ENCODE measurements at regions not wholly inside any gene's neighbourhood (a gene's known extent, or its start where the extent isn't known, plus 50 kb on each side); places are given as distances from the start of the nearest gene placed in this dataset.

DNA sequence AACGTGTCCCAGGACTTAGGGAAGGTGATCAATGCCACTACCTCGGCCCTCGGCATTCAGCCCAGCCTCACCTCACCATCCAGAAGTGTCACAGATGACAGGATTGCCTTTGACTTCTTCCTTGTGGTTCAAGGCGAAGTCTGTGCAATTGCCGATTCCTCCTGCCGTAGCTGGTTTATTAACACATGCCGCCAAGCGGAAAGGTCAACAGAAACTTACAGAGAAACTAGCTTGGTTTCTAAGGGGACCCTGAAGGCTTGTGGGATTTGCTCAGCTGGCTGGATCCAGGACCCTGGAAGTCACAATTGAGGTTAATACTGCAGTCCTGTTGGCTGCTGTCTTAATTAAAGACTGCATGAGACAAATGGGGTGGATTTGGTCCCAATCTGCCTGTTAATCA lies 65.6 kb downstream of the SHANK2 start:
- no peak overlapping the region for H3K23ac ChIP-seq (ENCODE audit: low read length)
- no peak overlapping the region for H3K56ac ChIP-seq (ENCODE audit: low read length)
- no peak overlapping the region for H3K9ac ChIP-seq (ENCODE audit: low read length)
- H3K27ac ChIP-seq (ENCODE audit: low read depth, low read length), result no peak overlapping the region
- H4K8ac ChIP-seq (ENCODE audit: low read depth, low read length), result no peak overlapping the region
- no peak overlapping the region for H2BK5ac ChIP-seq (ENCODE audit: low read length)
- H3K36me3 ChIP-seq (ENCODE audit: control insufficient read depth, insufficient read depth, low read length), result no peaks in the 10 kb centered on the region
- no peak overlapping the region for H3K4ac ChIP-seq (ENCODE audit: low read depth, low read length)
- H4K5ac ChIP-seq (ENCODE audit: low read length), result no peak overlapping the region
- H2AK5ac ChIP-seq (ENCODE audit: low read length), result no peak overlapping the region
- H2BK15ac ChIP-seq (replicated peaks; ENCODE audit: low read depth), result no peak overlapping the region
- no peaks in the 10 kb centered on the region for H3K27me3 ChIP-seq (ENCODE audit: insufficient read depth, low read length, poor library complexity)
- H3K79me2 ChIP-seq (ENCODE audit: control insufficient read depth, insufficient read depth, low read length), result no peaks in the 10 kb centered on the region
- no peaks in the 10 kb centered on the region for H3K4me1 ChIP-seq (ENCODE audit: control insufficient read depth, low read depth, low read length)
- H3K4me3 ChIP-seq (ENCODE audit: low read length), result no peak overlapping the region
- WGBS (ENCODE audit: extremely low coverage, insufficient coverage, low lambda C conversion rate), result no CpG with 5 or more reads among the region's 8 CpGs
- no peak overlapping the region for H2BK120ac ChIP-seq (ENCODE audit: low read depth, low read length)
- no peaks in the 10 kb centered on the region for H3K79me1 ChIP-seq (ENCODE audit: low read length)
- no peak for DNase-seq
- no peak overlapping the region for H3K18ac ChIP-seq (ENCODE audit: low read length)
- no peak overlapping the region for H3K4me2 ChIP-seq (ENCODE audit: low read length)

GRCh38 chr11:71185411-71185810 lies 67.0 kb downstream of the SHANK2 start:
- Histone ChIP-seq H3K27me3 (ENCODE audit: insufficient read depth, low read length, poor library complexity) (no peaks in the 10 kb centered on the region), H3K79me1 (ENCODE audit: low read length) (no peaks in the 10 kb centered on the region), H3K4me1 (ENCODE audit: control insufficient read depth, low read depth, low read length) (no peaks in the 10 kb centered on the region), H3K79me2 (ENCODE audit: control insufficient read depth, insufficient read depth, low read length) (no peaks in the 10 kb centered on the region), H2AK5ac (ENCODE audit: low read length) (no peak overlapping the region), H2BK120ac (ENCODE audit: low read depth, low read length) (no peak overlapping the region), H3K56ac (ENCODE audit: low read length) (no peak overlapping the region), H2BK15ac (replicated peaks; ENCODE audit: low read depth) (no peak overlapping the region), H4K8ac (ENCODE audit: low read depth, low read length) (no peak overlapping the region), H4K5ac (ENCODE audit: low read length) (no peak overlapping the region), H3K18ac (ENCODE audit: low read length) (no peak overlapping the region), H3K23ac (ENCODE audit: low read length) (no peak overlapping the region), H3K4ac (ENCODE audit: low read depth, low read length) (no peak overlapping the region), H3K9ac (ENCODE audit: low read length) (no peak overlapping the region), H3K4me3 (ENCODE audit: low read length) (no peak overlapping the region), H2BK5ac (ENCODE audit: low read length) (no peak overlapping the region), H3K27ac (ENCODE audit: low read depth, low read length) (no peak overlapping the region), H3K4me2 (ENCODE audit: low read length) (no peak overlapping the region), H3K36me3 (ENCODE audit: control insufficient read depth, insufficient read depth, low read length) (no peaks in the 10 kb centered on the region)
- no peak for DNase-seq
- WGBS (ENCODE audit: extremely low coverage, insufficient coverage, low lambda C conversion rate), result no CpG with 5 or more reads among the region's 3 CpGs

- Histone ChIP-seq H3K79me1 (ENCODE audit: low read length) (no peaks in the 10 kb centered on the region), H2BK15ac (replicated peaks; ENCODE audit: low read depth) (no peak overlapping the region), H3K4me1 (ENCODE audit: control insufficient read depth, low read depth, low read length) (no peaks in the 10 kb centered on the region), H3K36me3 (ENCODE audit: control insufficient read depth, insufficient read depth, low read length) (no peaks in the 10 kb centered on the region), H4K8ac (ENCODE audit: low read depth, low read length) (no peak overlapping the region), H2BK120ac (ENCODE audit: low read depth, low read length) (no peak overlapping the region), H3K4me2 (ENCODE audit: low read length) (no peak overlapping the region), H2BK5ac (ENCODE audit: low read length) (no peak overlapping the region), H3K18ac (ENCODE audit: low read length) (no peak overlapping the region), H3K79me2 (ENCODE audit: control insufficient read depth, insufficient read depth, low read length) (no peaks in the 10 kb centered on the region), H3K27me3 (ENCODE audit: insufficient read depth, low read length, poor library complexity) (no peaks in the 10 kb centered on the region), H3K4ac (ENCODE audit: low read depth, low read length) (no peak overlapping the region), H3K4me3 (ENCODE audit: low read length) (no peak overlapping the region), H3K56ac (ENCODE audit: low read length) (no peak overlapping the region), H3K9ac (ENCODE audit: low read length) (no peak overlapping the region), H4K5ac (ENCODE audit: low read length) (no peak overlapping the region), H3K23ac (ENCODE audit: low read length) (no peak overlapping the region), H3K27ac (ENCODE audit: low read depth, low read length) (no peak overlapping the region), H2AK5ac (ENCODE audit: low read length) (no peak overlapping the region)
- no CpG with 5 or more reads among the region's 12 CpGs for WGBS (ENCODE audit: extremely low coverage, insufficient coverage, low lambda C conversion rate)
- no peak for DNase-seq
These were observed 67.8 kb downstream of the SHANK2 start for GRCh38 chr11:71184421-71185210.

- Histone ChIP-seq H2BK15ac (replicated peaks; ENCODE audit: low read depth) (no peak overlapping the region), H3K79me1 (ENCODE audit: low read length) (no peaks in the 10 kb centered on the region), H3K36me3 (ENCODE audit: control insufficient read depth, insufficient read depth, low read length) (no peaks in the 10 kb centered on the region), H3K4ac (ENCODE audit: low read depth, low read length) (no peak overlapping the region), H3K27me3 (ENCODE audit: insufficient read depth, low read length, poor library complexity) (no peaks in the 10 kb centered on the region), H2AK5ac (ENCODE audit: low read length) (no peak overlapping the region), H3K27ac (ENCODE audit: low read depth, low read length) (no peak overlapping the region), H3K56ac (ENCODE audit: low read length) (no peak overlapping the region), H4K5ac (ENCODE audit: low read length) (no peak overlapping the region), H3K4me2 (ENCODE audit: low read length) (no peak overlapping the region), H3K79me2 (ENCODE audit: control insufficient read depth, insufficient read depth, low read length) (no peaks in the 10 kb centered on the region), H3K4me1 (ENCODE audit: control insufficient read depth, low read depth, low read length) (no peaks in the 10 kb centered on the region), H3K9ac (ENCODE audit: low read length) (no peak overlapping the region), H3K4me3 (ENCODE audit: low read length) (no peak overlapping the region), H4K8ac (ENCODE audit: low read depth, low read length) (no peak overlapping the region), H3K18ac (ENCODE audit: low read length) (no peak overlapping the region), H2BK120ac (ENCODE audit: low read depth, low read length) (no peak overlapping the region), H3K23ac (ENCODE audit: low read length) (no peak overlapping the region), H2BK5ac (ENCODE audit: low read length) (no peak overlapping the region)
- no CpG with 5 or more reads among the region's 10 CpGs for WGBS (ENCODE audit: extremely low coverage, insufficient coverage, low lambda C conversion rate)
- DNase-seq, result no peak
These were observed 68.5 kb downstream of the SHANK2 start for GRCh38 chr11:71183878-71184277.

DNA sequence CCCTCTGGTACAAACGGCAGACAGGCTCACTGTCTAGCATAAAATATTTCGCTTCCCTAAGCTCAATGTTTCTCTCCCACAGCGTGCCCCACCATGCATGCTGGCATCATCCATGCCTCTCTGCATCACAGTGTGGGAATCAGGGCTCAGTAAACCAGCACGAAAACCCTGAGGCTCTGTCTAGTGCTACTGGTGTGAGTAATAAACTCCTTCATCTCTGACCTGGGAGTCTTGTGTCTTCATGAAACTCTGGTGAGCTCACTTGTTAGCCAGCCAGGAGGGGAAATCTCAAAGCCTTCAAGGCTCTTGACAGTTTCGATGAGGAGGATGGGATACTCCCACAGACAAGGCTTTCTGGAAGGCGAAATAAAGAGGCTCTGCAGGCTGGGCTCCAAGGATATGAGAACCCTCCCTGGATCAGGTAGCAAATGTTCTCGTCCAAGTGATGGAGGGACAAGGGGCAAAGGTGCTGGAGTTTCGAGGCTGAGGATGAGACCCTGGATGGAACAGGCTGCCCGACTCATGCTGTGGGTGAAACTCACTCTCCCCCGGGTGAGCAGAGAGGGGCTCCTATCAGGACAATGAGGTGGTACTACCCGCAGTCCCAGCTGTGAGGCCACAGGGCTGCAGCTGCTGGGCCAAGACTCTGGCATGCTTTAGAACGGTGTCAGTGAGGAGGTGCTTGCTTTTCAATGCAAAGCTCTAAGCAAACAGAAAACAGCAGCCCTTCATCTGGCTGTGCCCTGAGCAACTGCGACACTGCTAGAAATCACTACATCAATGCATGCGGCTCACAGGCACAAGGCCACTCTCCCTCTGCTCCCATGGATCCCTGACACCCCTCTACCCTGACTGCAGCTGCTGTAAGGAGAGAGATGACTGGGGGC lies 69.3 kb downstream of the SHANK2 start:
- H3K56ac ChIP-seq (ENCODE audit: low read length), result no peak overlapping the region
- H3K4me2 ChIP-seq (ENCODE audit: low read length), result no peak overlapping the region
- H3K18ac ChIP-seq (ENCODE audit: low read length), result no peak overlapping the region
- no peak overlapping the region for H3K4me3 ChIP-seq (ENCODE audit: low read length)
- no peak overlapping the region for H2BK15ac ChIP-seq (replicated peaks; ENCODE audit: low read depth)
- WGBS (ENCODE audit: extremely low coverage, insufficient coverage, low lambda C conversion rate), result no CpG with 5 or more reads among the region's 14 CpGs
- H2AK5ac ChIP-seq (ENCODE audit: low read length), result no peak overlapping the region
- no peak overlapping the region for H3K4ac ChIP-seq (ENCODE audit: low read depth, low read length)
- H4K8ac ChIP-seq (ENCODE audit: low read depth, low read length), result no peak overlapping the region
- no peak overlapping the region for H2BK120ac ChIP-seq (ENCODE audit: low read depth, low read length)
- no peak overlapping the region for H4K5ac ChIP-seq (ENCODE audit: low read length)
- H3K9ac ChIP-seq (ENCODE audit: low read length), result no peak overlapping the region
- no peak for DNase-seq
- H3K79me1 ChIP-seq (ENCODE audit: low read length), result no peaks in the 10 kb centered on the region
- no peak overlapping the region for H3K23ac ChIP-seq (ENCODE audit: low read length)
- no peaks in the 10 kb centered on the region for H3K36me3 ChIP-seq (ENCODE audit: control insufficient read depth, insufficient read depth, low read length)
- no peaks in the 10 kb centered on the region for H3K4me1 ChIP-seq (ENCODE audit: control insufficient read depth, low read depth, low read length)
- no peak overlapping the region for H3K27ac ChIP-seq (ENCODE audit: low read depth, low read length)
- no peaks in the 10 kb centered on the region for H3K79me2 ChIP-seq (ENCODE audit: control insufficient read depth, insufficient read depth, low read length)
- no peaks in the 10 kb centered on the region for H3K27me3 ChIP-seq (ENCODE audit: insufficient read depth, low read length, poor library complexity)
- H2BK5ac ChIP-seq (ENCODE audit: low read length), result no peak overlapping the region

Data from mesendoderm (in vitro differentiated cells).